Mucosa of rectum (tissue), 2 donors: ENCODE measurements at regions not wholly inside any gene's neighbourhood (a gene's known extent, or its start where the extent isn't known, plus 50 kb on each side); places are given as distances from the start of the nearest gene placed in this dataset.

Source experiments
- H3K27ac ChIP-seq, 2 donors: one replicate each; pipeline ENCODE4 v1.7.0; 2013; ENCODE audit warnings: inconsistent platforms in 2 of 2, low read depth in 2 of 2, low read length in 2 of 2
- H3K27me3 ChIP-seq, 2 donors: one replicate each; pipeline ENCODE4 v1.7.0; 2013; ENCODE audit warnings: low read length in 2 of 2; ENCODE audit not compliant: control insufficient read depth in 2 of 2, insufficient read depth in 2 of 2
- H3K36me3 ChIP-seq, 2 donors: one replicate each; pipeline ENCODE4 v1.7.0; 2013; ENCODE audit warnings: low read length in 2 of 2; ENCODE audit not compliant: control insufficient read depth in 2 of 2, insufficient read depth in 2 of 2
- H3K4me1 ChIP-seq, 2 donors: one replicate each; pipeline ENCODE4 v1.7.0; 2013; ENCODE audit warnings: low read length in 2 of 2, mild to moderate bottlenecking in 1 of 2; ENCODE audit not compliant: control insufficient read depth in 2 of 2, insufficient read depth in 2 of 2
- H3K4me3 ChIP-seq, 2 donors: one replicate each; pipeline ENCODE4 v1.7.0; 2013; ENCODE audit warnings: low read length in 2 of 2
- H3K9ac ChIP-seq, 2 donors: one replicate each; pipeline ENCODE4 v1.7.0; 2013; ENCODE audit warnings: low read length in 2 of 2, low read depth in 1 of 2, mild to moderate bottlenecking in 1 of 2
- H3K9me3 ChIP-seq, 2 donors: one replicate each; pipeline ENCODE4 v1.7.0; 2013; ENCODE audit warnings: low read length in 2 of 2; ENCODE audit not compliant: control insufficient read depth in 2 of 2
- donor health status: healthy.
- donor health status: Normal muscosa, but diverticular disease.

DNA sequence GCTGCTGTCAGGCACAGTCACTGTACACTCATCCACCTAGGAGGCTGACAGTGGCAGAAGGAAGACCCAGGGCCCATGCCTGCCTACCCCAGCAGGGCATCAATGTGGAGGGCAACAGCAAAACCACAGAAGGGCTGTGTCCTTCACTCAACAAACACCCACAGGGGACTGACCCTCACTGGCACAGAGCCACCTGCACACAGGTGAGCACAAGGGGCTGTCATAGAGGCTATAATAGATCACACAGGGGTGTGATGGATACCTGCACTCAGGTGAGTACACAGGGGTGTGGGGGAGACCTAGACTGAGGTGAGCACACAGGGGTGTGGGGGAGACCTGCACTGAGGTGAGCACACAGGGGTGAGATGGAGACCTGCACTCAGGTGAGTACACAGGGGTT is 132.8 kb upstream of the TCERG1L start:
- no peak overlapping the region for H3K9ac ChIP-seq
- H3K27me3 ChIP-seq: no peaks in the 10 kb centered on the region
- no peaks in the 10 kb centered on the region for H3K4me1 ChIP-seq
- no peak overlapping the region for H3K27ac ChIP-seq
- H3K4me3 ChIP-seq: no peak overlapping the region
- no peaks in the 10 kb centered on the region for H3K36me3 ChIP-seq
- no peaks in the 10 kb centered on the region for H3K9me3 ChIP-seq

DNA sequence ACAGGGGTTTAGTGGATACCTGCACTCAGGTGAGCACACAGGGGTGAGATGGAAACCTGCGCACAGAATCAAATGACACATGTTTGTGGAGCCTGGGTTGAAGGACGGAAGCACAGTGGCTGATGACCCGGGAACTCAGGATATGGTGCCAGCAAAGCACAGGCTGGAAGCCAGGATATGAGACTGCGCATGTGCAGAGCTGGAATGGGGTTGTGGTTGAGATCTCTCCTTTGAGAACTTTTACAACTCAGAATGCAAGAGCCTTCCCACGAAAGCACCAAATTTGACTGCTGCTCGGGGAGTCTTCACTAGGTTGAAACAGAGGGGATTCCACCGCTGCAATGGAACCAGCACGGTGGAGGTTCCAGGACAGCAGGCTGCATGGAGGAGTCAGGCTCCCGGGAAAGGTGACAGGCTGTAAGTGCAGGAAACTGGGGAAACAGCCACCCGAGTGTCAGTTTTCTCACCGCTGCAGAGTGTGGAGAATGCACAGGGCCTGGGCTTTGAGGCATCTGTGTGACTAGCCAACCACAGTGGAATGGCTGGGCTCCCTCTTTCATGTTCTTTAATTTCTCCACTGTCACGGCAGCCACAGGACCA is 133.4 kb upstream of the TCERG1L start:
- no peaks in the 10 kb centered on the region for H3K36me3 ChIP-seq
- no peaks in the 10 kb centered on the region for H3K9me3 ChIP-seq
- no peaks in the 10 kb centered on the region for H3K27me3 ChIP-seq
- no peak overlapping the region for H3K9ac ChIP-seq
- no peak overlapping the region for H3K27ac ChIP-seq
- no peaks in the 10 kb centered on the region for H3K4me1 ChIP-seq
- H3K4me3 ChIP-seq: no peak overlapping the region

DNA sequence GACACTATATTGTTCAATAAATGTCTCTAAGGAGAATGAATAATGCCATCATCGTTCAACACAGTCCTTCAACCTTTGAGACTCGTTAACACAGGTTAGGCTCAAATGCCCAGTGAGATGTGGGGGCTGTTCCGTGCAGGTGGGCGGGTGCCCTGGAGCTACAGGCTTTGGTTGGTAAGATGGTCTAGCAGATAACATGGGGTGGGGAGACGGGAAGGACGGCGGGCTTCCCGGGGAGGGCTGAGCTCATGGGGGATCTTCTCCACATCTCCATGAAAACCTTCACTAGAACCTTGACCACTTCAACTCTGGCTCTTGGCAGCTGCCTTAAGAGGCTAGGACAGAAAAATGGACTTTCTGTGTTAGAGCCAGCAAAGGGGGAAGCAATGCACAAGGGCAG is 134.1 kb upstream of the TCERG1L start:
- Histone ChIP-seq H3K36me3 (no peaks in the 10 kb centered on the region), H3K27ac (no peak overlapping the region), H3K27me3 (no peaks in the 10 kb centered on the region), H3K4me1 (no peaks in the 10 kb centered on the region), H3K9ac (no peak overlapping the region), H3K4me3 (no peak overlapping the region), H3K9me3 (no peaks in the 10 kb centered on the region)

DNA sequence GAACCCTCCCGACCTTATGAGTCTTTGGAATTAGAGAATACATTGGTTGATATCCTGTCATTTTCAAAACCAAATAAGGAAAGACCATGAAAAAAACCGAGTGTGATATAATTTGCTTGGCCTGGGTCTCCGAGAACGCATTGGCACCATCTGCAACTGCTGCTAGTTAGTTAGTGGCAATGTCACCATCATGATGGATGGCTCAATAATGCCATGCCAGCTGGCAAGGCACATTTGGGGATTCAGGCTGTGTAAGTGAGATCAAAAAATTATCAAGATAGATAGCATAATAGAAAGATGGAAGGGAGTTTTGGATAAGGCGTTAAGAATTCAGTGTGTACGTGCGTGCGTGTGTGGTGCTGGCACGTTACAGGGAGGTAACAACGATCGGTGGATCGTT is 134.7 kb upstream of the TCERG1L start:
- H3K9me3 ChIP-seq: no peaks in the 10 kb centered on the region
- no peak overlapping the region for H3K4me3 ChIP-seq
- H3K27me3 ChIP-seq: no peaks in the 10 kb centered on the region
- H3K36me3 ChIP-seq: no peaks in the 10 kb centered on the region
- H3K27ac ChIP-seq: no peak overlapping the region
- H3K4me1 ChIP-seq: no peaks in the 10 kb centered on the region
- no peak overlapping the region for H3K9ac ChIP-seq

DNA sequence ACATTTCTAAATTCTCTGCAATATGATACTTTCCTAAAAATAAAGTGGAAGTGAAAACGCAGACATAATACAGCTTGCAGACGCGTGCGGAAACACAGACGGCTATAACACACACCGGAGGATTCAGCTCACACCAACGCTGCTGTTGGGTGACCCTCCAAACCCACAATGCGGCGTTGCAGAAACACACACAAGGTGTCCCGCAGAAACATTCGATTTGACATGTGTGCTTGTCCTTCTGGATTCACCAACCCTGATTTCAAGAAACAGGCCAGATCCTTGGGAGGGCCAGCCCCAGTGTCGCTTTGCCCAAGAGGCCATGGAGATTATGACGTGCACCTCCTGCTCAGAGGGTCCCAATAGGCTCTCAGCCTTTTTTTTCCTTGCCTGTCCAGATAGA is 136.7 kb upstream of the TCERG1L start:
- Histone ChIP-seq H3K27me3 (peaks cover 0 to 3% of the 10 kb centered on the region in 2 donors), H3K27ac (no peak overlapping the region), H3K9ac (no peak overlapping the region), H3K4me3 (no peak overlapping the region), H3K4me1 (no peaks in the 10 kb centered on the region), H3K36me3 (no peaks in the 10 kb centered on the region), H3K9me3 (no peaks in the 10 kb centered on the region)

DNA sequence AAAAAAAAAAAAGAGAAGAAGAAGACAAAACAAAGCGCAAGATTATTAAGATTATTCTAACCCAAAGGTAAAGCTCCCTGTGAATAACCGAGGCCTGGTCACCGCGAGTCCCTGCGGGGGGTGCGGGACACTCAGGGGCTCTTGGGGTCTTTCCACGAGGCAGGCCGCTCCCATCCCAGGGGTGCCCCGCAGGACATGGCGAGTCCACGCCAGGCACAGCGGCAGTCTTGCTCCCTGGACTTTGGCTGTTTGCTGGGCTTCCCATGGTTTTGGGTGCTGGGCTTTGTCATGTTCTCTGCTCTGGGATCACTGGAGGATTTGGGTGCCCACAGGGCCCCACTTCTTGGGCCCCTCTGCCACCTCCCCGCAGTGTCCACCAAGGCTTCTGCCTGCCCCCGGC is 137.4 kb upstream of the TCERG1L start:
- no peaks in the 10 kb centered on the region for H3K36me3 ChIP-seq
- H3K9ac ChIP-seq: no peak overlapping the region
- no peak overlapping the region for H3K27ac ChIP-seq
- no peaks in the 10 kb centered on the region for H3K9me3 ChIP-seq
- H3K4me3 ChIP-seq: no peak overlapping the region
- no peaks in the 10 kb centered on the region for H3K4me1 ChIP-seq
- H3K27me3 ChIP-seq: peaks cover 0 to 3% of the 10 kb centered on the region in 2 donors

DNA sequence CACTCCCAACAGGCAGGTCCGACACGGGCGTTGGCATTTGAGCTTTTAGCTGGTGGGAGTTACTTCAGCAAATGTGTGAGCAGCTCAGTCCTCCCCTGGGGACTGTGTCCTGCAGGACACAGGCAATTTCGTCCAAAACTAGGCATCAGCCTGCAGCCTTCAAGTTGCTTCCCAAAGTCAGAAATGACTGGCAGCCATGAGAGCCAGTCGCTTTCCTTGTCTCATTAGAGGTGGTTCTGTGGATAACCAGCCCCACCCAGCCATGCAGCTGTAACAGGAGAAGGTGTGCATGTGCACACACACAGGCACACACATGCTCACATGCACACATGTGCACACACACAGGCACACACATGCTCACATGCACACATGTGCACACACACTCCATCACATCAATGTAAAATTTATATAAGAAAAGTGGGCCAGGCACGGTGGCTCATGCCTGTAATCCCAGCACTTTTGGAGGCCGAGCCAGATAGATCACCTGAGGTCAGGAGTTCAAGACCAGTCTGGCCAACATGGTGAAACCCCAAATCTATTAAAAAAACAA is 138.8 kb upstream of the TCERG1L start:
- peaks cover 0 to 3% of the 10 kb centered on the region in 2 donors for H3K27me3 ChIP-seq
- no peaks in the 10 kb centered on the region for H3K36me3 ChIP-seq
- no peaks in the 10 kb centered on the region for H3K9me3 ChIP-seq
- H3K9ac ChIP-seq: no peak overlapping the region
- no peaks in the 10 kb centered on the region for H3K4me1 ChIP-seq
- H3K27ac ChIP-seq: no peak overlapping the region
- no peak overlapping the region for H3K4me3 ChIP-seq

DNA sequence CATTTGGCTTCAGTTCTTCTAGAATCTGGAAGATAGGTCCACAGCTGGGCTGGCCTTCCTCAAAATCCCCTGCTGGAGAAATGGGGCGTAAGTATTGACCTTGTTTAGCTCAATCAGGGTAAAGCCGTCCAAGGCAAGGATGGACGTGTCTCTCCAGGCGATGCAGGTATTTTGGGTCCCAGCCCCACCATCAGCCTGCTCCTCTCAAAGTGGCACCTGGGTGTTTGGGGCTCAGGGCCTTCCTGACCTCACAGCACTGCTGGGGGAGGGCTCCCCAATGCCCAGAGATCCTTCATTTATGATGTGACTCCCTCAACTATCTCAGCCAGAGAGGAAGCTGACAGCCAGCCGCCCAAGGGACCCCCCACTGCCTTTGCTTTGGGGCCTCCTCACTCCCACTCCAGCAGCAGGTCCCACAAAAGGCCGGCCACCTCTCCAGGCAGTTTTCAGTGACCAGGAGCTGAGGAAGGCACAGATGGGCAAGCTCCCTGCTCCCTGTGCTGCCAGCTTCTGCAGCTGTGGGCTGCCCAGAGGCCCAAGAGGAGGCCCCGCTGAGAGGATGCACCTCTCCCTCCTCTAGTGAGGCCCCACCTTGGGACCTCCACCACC is 140.0 kb upstream of the TCERG1L start:
- Histone ChIP-seq H3K9ac (no peak overlapping the region), H3K27ac (no peak overlapping the region), H3K36me3 (no peaks in the 10 kb centered on the region), H3K27me3 (peaks cover 0 to 3% of the 10 kb centered on the region in 2 donors), H3K4me3 (no peak overlapping the region), H3K4me1 (no peaks in the 10 kb centered on the region), H3K9me3 (no peaks in the 10 kb centered on the region)

DNA sequence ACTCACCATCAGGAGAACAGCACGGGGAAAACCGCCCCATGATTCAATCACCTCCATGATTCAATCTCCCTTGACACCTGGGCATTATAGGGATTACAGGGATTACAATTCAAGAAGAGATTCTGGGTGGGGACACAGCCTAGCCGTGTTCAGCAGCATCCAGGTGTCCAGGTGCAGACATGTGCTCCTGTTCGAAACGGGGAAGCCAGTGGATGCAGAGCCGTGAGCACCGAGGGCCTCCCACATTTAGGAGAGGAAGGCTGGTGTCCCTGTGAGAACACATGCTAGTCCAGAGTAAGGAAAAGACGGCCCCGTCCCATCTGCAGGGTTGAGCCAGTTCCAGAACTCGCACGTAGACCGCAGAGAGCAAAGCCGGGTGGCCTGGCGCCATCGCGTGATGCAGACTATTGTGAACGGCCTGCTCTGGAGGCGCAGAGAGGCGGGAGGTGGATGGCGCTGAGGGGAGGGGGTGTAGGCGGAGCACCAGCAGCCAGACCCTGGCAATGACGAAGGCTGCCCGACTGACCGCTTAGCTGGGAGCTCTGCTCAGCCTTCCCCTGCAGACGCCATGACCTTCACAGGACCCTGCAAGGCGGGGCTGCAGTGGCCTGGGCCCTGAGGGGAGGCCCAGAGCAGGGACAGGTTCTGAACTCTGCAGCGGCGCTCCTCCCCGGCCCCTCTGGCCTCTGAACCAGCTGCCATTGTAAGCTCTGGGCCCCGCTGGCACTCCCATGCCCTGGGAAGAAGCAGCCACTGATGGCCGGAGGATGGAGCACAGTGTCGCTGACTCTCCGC is 141.6 kb upstream of the TCERG1L start:
- Histone ChIP-seq H3K9ac (no peak overlapping the region), H3K36me3 (no peaks in the 10 kb centered on the region), H3K4me1 (no peaks in the 10 kb centered on the region), H3K4me3 (no peak overlapping the region), H3K27me3 (peaks cover 0 to 3% of the 10 kb centered on the region in 2 donors), H3K9me3 (no peaks in the 10 kb centered on the region), H3K27ac (no peak overlapping the region)
